ENCODE measurements at regions not wholly inside any gene's neighbourhood (a gene's known extent, or its start where the extent isn't known, plus 50 kb on each side); places are given as distances from the start of the nearest gene placed in this dataset.

GRCh38 chr7:131657881-131658280, 101.5 kb upstream of the PODXL start:
- ATAC-seq, result peak; percentile 32 to 77
- peak overlapping the region; percentile 80 for H3K27ac ChIP-seq (ENCODE audit: low read length)
- H3K4me1 ChIP-seq (ENCODE audit: control insufficient read depth, insufficient read depth, low read length), result peaks cover 6% of the 10 kb centered on the region
- H3K4me3 ChIP-seq (ENCODE audit: low read length), result no peak overlapping the region
- DNase-seq, result no peak
- 40% methylated on average over 3 of the region's 3 CpGs for WGBS
- no peaks in the 10 kb centered on the region for H3K27me3 ChIP-seq (ENCODE audit: control insufficient read depth, insufficient read depth)
- H3K9me3 ChIP-seq (ENCODE audit: control insufficient read depth, low read length), result no peaks in the 10 kb centered on the region
- intact Hi-C loops (cut with DNase I), result loop anchor here in 3 of 4 donors (5.0 to 10.0 kb wide), 3 partner anchors 101 to 113 kb away; partner anchors contain the start of gene PODXL (in 2 of the 3)

- WGBS, result 78% methylated on average over 10 of the region's 10 CpGs
- no peak for DNase-seq
- no peaks in the 10 kb centered on the region for H3K9me3 ChIP-seq (ENCODE audit: control insufficient read depth, low read length)
- no peak overlapping the region for H3K4me3 ChIP-seq (ENCODE audit: low read length)
- H3K4me1 ChIP-seq (ENCODE audit: control insufficient read depth, insufficient read depth, low read length), result peaks cover 6% of the 10 kb centered on the region
- intact Hi-C loops (cut with DNase I), result loop anchor here in 3 of 4 donors (5.0 to 10.0 kb wide), 3 partner anchors 100 to 112 kb away; partner anchors contain the start of gene PODXL (in 2 of the 3)
- ATAC-seq, result no peak
- H3K27ac ChIP-seq (ENCODE audit: low read length), result peak overlapping the region; percentile 80
- no peaks in the 10 kb centered on the region for H3K27me3 ChIP-seq (ENCODE audit: control insufficient read depth, insufficient read depth)
Observed at GRCh38 chr7:131656980-131657723, 100.7 kb upstream of the PODXL start.

GRCh38 chr7:131655866-131656265, 99.4 kb upstream of the PODXL start:
- ATAC-seq (no peak), DNase-seq (no peak)
- no peaks in the 10 kb centered on the region for H3K9me3 ChIP-seq (ENCODE audit: control insufficient read depth, low read length)
- H3K27ac ChIP-seq (ENCODE audit: low read length), result no peak overlapping the region
- H3K4me3 ChIP-seq (ENCODE audit: low read length), result no peak overlapping the region
- intact Hi-C loops (cut with DNase I), result loop anchor here (2.0 to 10.0 kb wide), 6 partner anchors 99 to 149 kb away; partner anchors contain the start of gene PODXL (in 2 of the 4)
- 84% methylated on average over 7 of the region's 7 CpGs for WGBS
- peaks cover 6% of the 10 kb centered on the region for H3K4me1 ChIP-seq (ENCODE audit: control insufficient read depth, insufficient read depth, low read length)
- no peaks in the 10 kb centered on the region for H3K27me3 ChIP-seq (ENCODE audit: control insufficient read depth, insufficient read depth)

GRCh38 chr7:131655447-131655846, 99.0 kb upstream of the PODXL start:
- no peak overlapping the region for H3K27ac ChIP-seq (ENCODE audit: low read length)
- no peaks in the 10 kb centered on the region for H3K27me3 ChIP-seq (ENCODE audit: control insufficient read depth, insufficient read depth)
- no peak for ATAC-seq
- no peak for DNase-seq
- peaks cover 6% of the 10 kb centered on the region for H3K4me1 ChIP-seq (ENCODE audit: control insufficient read depth, insufficient read depth, low read length)
- no peak overlapping the region for H3K4me3 ChIP-seq (ENCODE audit: low read length)
- H3K9me3 ChIP-seq (ENCODE audit: control insufficient read depth, low read length), result no peaks in the 10 kb centered on the region
- intact Hi-C loops (cut with DNase I), result loop anchor here (2.0 to 10.0 kb wide), 6 partner anchors 98 to 149 kb away; partner anchors contain the start of gene PODXL (in 2 of the 4)
- 92% methylated on average over 6 of the region's 6 CpGs for WGBS

GRCh38 chr7:131654668-131655326, 98.4 kb upstream of the PODXL start:
- Histone ChIP-seq H3K9me3 (ENCODE audit: control insufficient read depth, low read length) (no peaks in the 10 kb centered on the region), H3K4me1 (ENCODE audit: control insufficient read depth, insufficient read depth, low read length) (peaks cover 6% of the 10 kb centered on the region), H3K4me3 (ENCODE audit: low read length) (no peak overlapping the region), H3K27me3 (ENCODE audit: control insufficient read depth, insufficient read depth) (no peaks in the 10 kb centered on the region), H3K27ac (ENCODE audit: low read length) (no peak overlapping the region)
- ATAC-seq, result peak; percentile 78 to 87
- peak; percentile 90 to 97 (median 96) for DNase-seq
- WGBS, result 29% methylated on average over 19 of the region's 19 CpGs
- intact Hi-C loops (cut with DNase I), result loop anchor here (2.0 to 10.0 kb wide), 7 partner anchors 97 to 148 kb away; partner anchors contain the start of gene PODXL (in 2 of the 4)

- Histone ChIP-seq H3K4me3 (ENCODE audit: low read length) (no peak overlapping the region), H3K9me3 (ENCODE audit: control insufficient read depth, low read length) (no peaks in the 10 kb centered on the region), H3K27me3 (ENCODE audit: control insufficient read depth, insufficient read depth) (no peaks in the 10 kb centered on the region), H3K4me1 (ENCODE audit: control insufficient read depth, insufficient read depth, low read length) (peaks cover 6% of the 10 kb centered on the region), H3K27ac (ENCODE audit: low read length) (no peak overlapping the region)
- DNase-seq (no peak), ATAC-seq (no peak)
- whole genome bisulfite sequencing, result 92% methylated on average over 1 of the region's 1 CpG
- intact Hi-C loops (cut with DNase I), result loop anchor here (2.0 to 10.0 kb wide), 6 partner anchors 99 to 147 kb away; partner anchors contain the start of gene PODXL (in 1 of the 4)
Observed at GRCh38 chr7:131654249-131654558, 97.8 kb upstream of the PODXL start.

- H3K27ac ChIP-seq (ENCODE audit: low read length), result no peak overlapping the region
- no peak overlapping the region for H3K4me3 ChIP-seq (ENCODE audit: low read length)
- H3K4me1 ChIP-seq (ENCODE audit: control insufficient read depth, insufficient read depth, low read length), result peaks cover 6% of the 10 kb centered on the region
- WGBS, result 54% methylated on average over 12 of the region's 12 CpGs
- H3K27me3 ChIP-seq (ENCODE audit: control insufficient read depth, insufficient read depth), result no peaks in the 10 kb centered on the region
- ATAC-seq (no peak), DNase-seq (no peak)
- no peaks in the 10 kb centered on the region for H3K9me3 ChIP-seq (ENCODE audit: control insufficient read depth, low read length)
- intact Hi-C loops (cut with DNase I), result loop anchor here (2.0 to 10.0 kb wide), 6 partner anchors 99 to 147 kb away; partner anchors contain the start of gene PODXL (in 1 of the 4)
Observed at GRCh38 chr7:131653418-131654248, 97.2 kb upstream of the PODXL start.

- no peak overlapping the region for H3K27ac ChIP-seq (ENCODE audit: low read length)
- 30% methylated on average over 2 of the region's 2 CpGs for WGBS
- no peaks in the 10 kb centered on the region for H3K27me3 ChIP-seq (ENCODE audit: control insufficient read depth, insufficient read depth)
- intact Hi-C loops (cut with DNase I), result loop anchor here in 2 of 4 donors (5.0 to 10.0 kb wide), 3 partner anchors 98 to 141 kb away; partner anchors contain the start of gene PODXL (in 1 of the 2)
- no peak overlapping the region for H3K4me3 ChIP-seq (ENCODE audit: low read length)
- DNase-seq (no peak), ATAC-seq (no peak)
- H3K4me1 ChIP-seq (ENCODE audit: control insufficient read depth, insufficient read depth, low read length), result peaks cover 6% of the 10 kb centered on the region
- H3K9me3 ChIP-seq (ENCODE audit: control insufficient read depth, low read length), result no peaks in the 10 kb centered on the region
Observed at GRCh38 chr7:131652934-131653333, 96.5 kb upstream of the PODXL start.

GRCh38 chr7:131652194-131652593, 95.8 kb upstream of the PODXL start:
- WGBS, result 90% methylated on average over 5 of the region's 5 CpGs
- Histone ChIP-seq H3K4me1 (ENCODE audit: control insufficient read depth, insufficient read depth, low read length) (peaks cover 6% of the 10 kb centered on the region), H3K4me3 (ENCODE audit: low read length) (no peak overlapping the region), H3K27me3 (ENCODE audit: control insufficient read depth, insufficient read depth) (no peaks in the 10 kb centered on the region), H3K9me3 (ENCODE audit: control insufficient read depth, low read length) (no peaks in the 10 kb centered on the region), H3K27ac (ENCODE audit: low read length) (no peak overlapping the region)
- DNase-seq (no peak), ATAC-seq (no peak)
- intact Hi-C loops (cut with DNase I), result loop anchor here in 2 of 4 donors (5.0 to 10.0 kb wide), 3 partner anchors 97 to 140 kb away; partner anchors contain the start of gene PODXL (in 1 of the 2)

GRCh38 chr7:131649879-131650278, 93.5 kb upstream of the PODXL start:
- no peak overlapping the region for H3K27ac ChIP-seq (ENCODE audit: low read length)

More at GRCh38 chr7:131649879-131650278, 93.5 kb upstream of the PODXL start:
- peaks cover 6% of the 10 kb centered on the region for H3K4me1 ChIP-seq (ENCODE audit: control insufficient read depth, insufficient read depth, low read length)
- DNase-seq (no peak), ATAC-seq (no peak)
- no peaks in the 10 kb centered on the region for H3K9me3 ChIP-seq (ENCODE audit: control insufficient read depth, low read length)
- no peaks in the 10 kb centered on the region for H3K27me3 ChIP-seq (ENCODE audit: control insufficient read depth, insufficient read depth)
- intact Hi-C loops (cut with DNase I), result loop anchor here in 2 of 4 donors (5.0 to 10.0 kb wide), 3 partner anchors 95 to 138 kb away; partner anchors contain the start of gene PODXL (in 1 of the 2)
- 89% methylated on average over 13 of the region's 13 CpGs for WGBS
- no peak overlapping the region for H3K4me3 ChIP-seq (ENCODE audit: low read length)

Measured in right cardiac atrium (tissue), 5 donors.